HG02678 (cell line): ENCODE measurements at regions not wholly inside any gene's neighbourhood (a gene's known extent, or its start where the extent isn't known, plus 50 kb on each side); places are given as distances from the start of the nearest gene placed in this dataset.
A peak's percentile ranks its signal among the peaks of the same experiment; 100 is the strongest.
"Not testable (repeated sequence)": the region's sequence is repeated elsewhere in the genome, so short reads cannot be mapped to it uniquely, and the experiment has no call there.

Experiments used
- ATAC-seq: cut with Tn5 transposase; IDR thresholded peaks from one replicate; pipeline ENCODE4 v1.9.1; 2021; ENCODE audit warnings: mild to moderate bottlenecking, moderate library complexity; ENCODE audit not compliant: unreplicated experiment

DNA sequence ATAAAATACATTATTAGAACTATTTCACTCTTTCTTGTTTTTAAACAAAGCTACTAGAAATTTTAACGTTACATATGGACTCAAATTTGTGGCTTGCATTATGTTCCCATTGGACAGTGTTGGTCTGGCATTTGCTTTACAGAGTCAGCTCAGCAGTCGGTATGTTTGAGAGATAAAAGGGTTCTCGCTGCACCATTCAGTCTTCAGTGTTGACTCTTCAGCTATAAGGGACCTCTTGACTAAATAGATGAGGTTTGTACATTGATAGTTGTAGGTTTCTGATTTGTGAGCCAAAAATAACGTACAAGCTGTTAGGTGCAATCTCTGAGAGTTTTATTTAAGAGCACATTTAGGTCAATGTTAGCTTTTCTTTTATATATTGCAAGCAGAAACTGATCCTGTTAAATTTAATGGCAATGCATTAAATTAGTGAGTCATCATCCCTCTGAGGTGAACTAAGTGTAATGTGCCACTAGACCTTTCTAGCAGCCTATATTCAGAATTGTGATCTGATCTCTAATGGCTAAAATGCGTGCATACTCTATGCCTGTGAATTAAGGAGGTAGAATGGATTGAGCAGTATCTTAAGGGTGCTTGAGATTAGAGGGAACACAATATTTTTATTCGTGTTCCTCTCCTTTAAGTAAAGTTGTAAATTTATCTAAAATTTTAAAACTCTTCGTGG, 485.6 kb upstream of the SYNCRIP start:
- no peak for ATAC-seq

GRCh38 chr6:86122086-86122485, 479.4 kb upstream of the SYNCRIP start:
- ATAC-seq = no peak

DNA sequence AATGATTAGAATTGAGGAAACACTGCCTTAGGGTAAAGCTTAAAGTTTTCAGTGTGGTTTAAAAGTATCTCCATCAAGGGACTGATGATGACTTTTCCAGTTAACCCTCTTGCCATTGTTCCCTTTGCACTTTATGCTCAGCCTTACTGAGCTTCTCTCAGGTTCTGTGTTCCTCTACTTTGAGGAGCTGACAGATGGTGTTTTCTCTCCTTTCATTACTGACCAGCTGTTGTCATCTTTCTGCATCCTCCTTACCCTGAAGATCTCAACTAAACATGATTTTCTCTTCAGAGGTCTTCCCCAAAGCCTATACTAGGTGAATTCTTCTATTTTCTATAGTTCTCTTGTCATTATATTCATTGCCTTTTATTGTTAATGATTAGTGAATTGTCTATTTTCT, 475.6 kb upstream of the SYNCRIP start:
- no peak for ATAC-seq

GRCh38 chr6:86107985-86108384, 465.3 kb upstream of the SYNCRIP start:
- no peak for ATAC-seq

DNA sequence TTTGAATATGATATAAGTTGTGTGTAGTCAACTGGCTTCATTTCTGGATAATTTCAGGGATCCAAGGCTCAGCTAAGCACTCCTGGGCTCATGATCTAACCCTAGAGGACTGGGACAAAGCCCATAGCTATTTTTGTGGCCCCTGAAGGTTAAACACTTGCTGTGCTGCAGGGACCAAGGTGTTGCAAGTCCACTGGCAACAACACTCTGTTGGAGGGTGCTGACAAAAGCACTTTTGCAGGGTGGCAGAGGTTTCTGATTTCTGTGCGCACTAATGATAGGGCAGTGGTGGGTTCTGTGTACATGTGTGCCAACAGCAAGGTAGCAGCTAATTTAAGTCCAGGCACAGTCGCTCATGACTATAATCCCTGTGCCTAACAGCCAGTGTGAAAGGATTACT, 445.3 kb upstream of the SYNCRIP start:
- no peak for ATAC-seq

GRCh38 chr6:86079938-86080337, 437.3 kb upstream of the SYNCRIP start:
- no peak for ATAC-seq

GRCh38 chr6:86070151-86070550, 427.5 kb upstream of the SYNCRIP start:
- ATAC-seq = no peak

- not testable (repeated sequence) for ATAC-seq
Measured at GRCh38 chr6:86065002-86065401, 422.3 kb upstream of the SYNCRIP start.

DNA sequence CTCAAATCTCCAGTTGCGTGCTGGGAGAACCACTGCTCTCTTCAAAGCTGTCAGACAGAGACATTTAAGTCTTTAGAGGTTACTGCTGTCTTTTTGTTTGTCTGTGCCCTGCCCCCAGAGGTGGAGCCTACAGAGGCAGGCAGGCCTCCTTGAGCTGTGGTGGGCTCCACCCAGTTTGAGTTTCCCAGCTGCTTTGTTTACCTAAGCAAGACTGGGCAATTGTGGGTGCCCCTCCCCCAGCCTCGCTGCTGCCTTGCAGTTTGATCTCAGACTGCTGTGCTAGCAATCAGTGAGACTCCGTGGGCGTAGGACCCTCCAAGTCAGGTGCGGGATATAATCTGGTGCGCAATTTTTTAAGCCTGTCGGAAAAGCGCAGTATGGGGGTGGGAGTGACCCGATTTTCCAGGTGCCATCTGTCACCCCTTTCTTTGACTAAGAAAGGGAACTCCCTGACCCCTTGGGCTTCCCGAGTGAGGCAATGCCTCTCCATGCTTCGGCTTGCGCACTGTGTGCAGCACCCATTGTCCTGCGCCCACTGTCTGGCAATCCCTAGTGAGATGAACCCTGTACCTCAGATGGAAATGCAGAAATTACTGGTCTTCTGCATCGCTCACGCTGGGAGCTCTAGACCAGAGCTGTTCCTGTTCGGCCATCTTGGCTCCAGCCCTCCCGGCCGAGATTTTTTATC, 414.8 kb upstream of the SYNCRIP start:
- not testable (repeated sequence) for ATAC-seq

- ATAC-seq = no peak
Measured at GRCh38 chr6:86045038-86045437, 402.4 kb upstream of the SYNCRIP start.

GRCh38 chr6:86042214-86042613, 399.5 kb upstream of the SYNCRIP start:
- no peak for ATAC-seq

DNA sequence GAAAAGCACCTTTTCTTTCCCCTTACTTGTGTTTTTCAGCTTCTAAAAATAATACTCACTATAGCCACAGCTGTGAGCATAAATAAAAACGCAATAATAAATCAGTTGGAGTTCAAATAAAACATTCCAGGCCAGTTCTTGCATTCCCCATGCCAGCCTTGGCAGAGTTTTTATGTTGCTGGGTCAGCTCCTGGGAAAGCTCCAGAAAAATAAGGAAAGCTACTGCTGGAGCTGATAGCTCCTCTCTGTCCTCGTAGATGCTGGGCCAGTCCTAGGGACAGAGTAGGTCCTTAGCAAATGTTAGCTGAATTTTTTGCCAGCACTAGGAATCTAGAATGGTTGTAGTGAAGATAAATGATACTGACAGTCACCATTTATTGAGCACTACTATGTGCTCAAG, 389.0 kb upstream of the SYNCRIP start:
- no peak for ATAC-seq

DNA sequence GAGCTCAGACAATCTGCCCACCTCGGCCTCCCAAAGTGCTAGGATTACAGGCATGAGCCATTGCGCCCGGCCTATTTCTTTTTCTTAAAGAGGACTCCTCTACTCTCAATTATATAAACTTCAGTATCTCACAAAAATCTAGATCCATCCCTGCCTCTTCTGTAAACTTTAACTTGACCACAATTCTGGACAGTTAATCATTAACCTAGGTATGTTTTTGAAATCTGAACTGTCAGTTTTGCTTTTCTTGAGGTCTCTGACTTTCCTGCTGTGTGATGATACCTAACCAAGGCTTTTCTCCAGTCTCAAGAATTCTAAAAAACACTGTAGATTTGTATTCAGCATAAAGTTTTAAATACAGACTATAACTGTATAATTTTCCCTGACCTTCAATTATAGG, 388.2 kb upstream of the SYNCRIP start:
- no peak for ATAC-seq

- ATAC-seq = no peak
Measured at GRCh38 chr6:86028776-86029175, 386.1 kb upstream of the SYNCRIP start.

GRCh38 chr6:86026890-86027289, 384.2 kb upstream of the SYNCRIP start:
- not testable (repeated sequence) for ATAC-seq

DNA sequence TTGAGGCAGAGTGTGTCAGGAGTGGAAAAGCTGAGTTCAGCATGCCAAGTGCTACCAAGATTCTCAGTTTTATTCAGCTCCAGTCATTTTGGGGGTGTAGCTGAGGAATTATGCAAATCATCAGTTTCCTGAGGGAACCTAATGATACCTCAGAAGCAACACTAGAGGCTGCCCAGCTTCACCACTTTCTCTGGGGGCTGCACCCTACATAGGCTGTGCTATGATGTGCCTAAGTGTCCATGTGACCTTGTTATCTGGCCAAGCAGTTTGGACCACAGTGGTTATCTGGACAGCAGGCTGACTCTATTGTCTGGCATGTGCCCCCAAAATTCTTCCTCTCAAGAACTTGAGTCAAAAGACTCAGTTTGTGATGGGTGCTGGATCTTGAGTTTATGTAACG, 374.6 kb upstream of the SYNCRIP start:
- peak; percentile 78 for ATAC-seq

DNA sequence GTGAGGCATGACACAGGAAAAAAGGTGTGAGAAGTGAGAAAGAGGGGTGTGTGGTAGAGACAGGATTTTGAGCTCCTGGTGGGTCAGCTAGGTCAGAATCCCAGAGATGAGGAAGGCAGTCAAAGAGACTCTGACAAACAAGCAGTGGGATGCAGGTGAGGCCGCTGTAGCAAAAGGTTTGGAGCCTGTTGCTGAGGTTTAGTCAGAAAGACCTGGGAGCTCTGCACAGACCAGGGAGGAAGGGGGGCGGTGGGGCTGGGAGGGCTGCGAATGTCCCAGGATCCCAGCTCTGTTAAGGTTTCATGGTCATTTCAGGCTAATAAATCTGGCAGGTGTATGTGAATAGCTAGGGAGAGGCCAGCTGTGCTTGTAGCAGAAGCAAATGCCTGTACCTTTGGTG, 373.9 kb upstream of the SYNCRIP start:
- ATAC-seq = no peak

DNA sequence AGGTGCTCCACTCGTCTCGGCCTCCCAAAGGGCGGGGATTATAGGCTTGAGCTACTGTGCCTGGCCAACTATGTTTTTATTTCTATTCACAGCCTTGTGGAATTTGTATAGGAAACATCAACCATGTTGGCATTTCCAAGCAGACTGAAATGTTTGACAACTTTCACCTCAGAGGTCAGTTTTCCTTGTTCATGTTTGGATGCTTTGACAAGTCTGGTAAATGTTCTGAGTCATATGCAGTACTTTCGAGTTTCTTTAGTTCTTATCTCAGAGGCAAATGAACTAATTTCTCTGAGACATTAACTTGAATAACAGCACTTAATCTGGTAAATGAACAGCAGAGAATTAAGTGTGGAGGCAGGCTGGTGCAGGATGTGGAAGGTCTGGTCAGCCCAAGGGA, 373.4 kb upstream of the SYNCRIP start:
- no peak for ATAC-seq

GRCh38 chr6:86012991-86013390, 370.3 kb upstream of the SYNCRIP start:
- ATAC-seq = peak; percentile 35

- no peak for ATAC-seq
Measured at GRCh38 chr6:86010915-86011786, 368.5 kb upstream of the SYNCRIP start.

DNA sequence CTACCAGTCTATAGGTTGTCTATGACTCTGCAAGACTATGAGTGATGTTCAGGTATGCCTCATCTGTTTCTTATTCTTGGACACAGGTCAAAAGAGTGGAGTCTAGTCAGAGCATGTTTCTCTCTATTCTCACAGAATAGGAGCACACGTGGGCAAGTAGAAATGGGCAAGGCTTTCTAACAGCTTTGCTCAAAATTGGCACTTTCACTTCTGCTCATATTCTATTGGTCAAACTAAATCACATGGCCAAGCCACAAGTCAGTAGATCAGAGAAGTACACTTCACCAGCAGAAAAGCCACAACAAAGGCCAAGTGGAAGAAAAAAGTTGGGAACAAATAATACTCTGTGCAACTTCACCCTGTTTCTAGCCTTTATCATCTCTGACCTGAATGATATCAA, 354.5 kb upstream of the SYNCRIP start:
- no peak for ATAC-seq

DNA sequence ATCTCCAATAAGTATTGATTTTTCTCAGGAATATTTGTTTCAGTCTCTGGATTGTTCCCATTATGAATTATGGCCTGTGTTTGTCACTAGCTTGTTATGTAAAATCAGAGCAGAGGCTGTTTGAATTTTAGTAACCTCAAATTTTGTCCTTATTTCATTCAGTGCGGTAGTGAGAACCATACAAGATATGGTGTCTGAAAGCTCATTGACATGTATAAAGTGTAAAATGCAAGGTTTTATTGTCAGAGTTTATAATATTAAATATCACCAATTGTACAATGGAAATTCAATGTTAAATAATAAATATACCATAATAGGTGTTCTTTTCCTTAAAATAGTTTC, 353.3 kb upstream of the SYNCRIP start:
- no peak for ATAC-seq
